GM10248 (cell line): ENCODE measurements at regions not wholly inside any gene's neighbourhood (a gene's known extent, or its start where the extent isn't known, plus 50 kb on each side); places are given as distances from the start of the nearest gene placed in this dataset.
A peak's percentile ranks its signal among the peaks of the same experiment; 100 is the strongest.

Experiments used
- CTCF ChIA-PET: fragments of 300-600 bp; sonication (Branson Sonifier 250); formaldehyde crosslinking; extraction: SDS; loops from one replicate; lab custom pipeline; 2021; ENCODE audit warnings: antibody characterized with exemption; lab: Yijun Ruan, JAX
- POLR2A ChIA-PET: fragments of 350-650 bp; sonication (Branson Sonifier 250); formaldehyde crosslinking; extraction: SDS; loops from one replicate; lab custom pipeline; 2020; ENCODE audit warnings: antibody characterized with exemption; lab: Yijun Ruan, JAX
- DNase-seq: peaks from one replicate; pipeline ENCODE4 v3.0.0; 2012; ENCODE audit errors: extremely low spot score
- CTCF ChIP-seq: IDR thresholded peaks from 2 replicates; pipeline ENCODE4 v1.5.1; 2012; ENCODE audit warnings: mild to moderate bottlenecking, low read depth; ENCODE audit errors: extremely low read depth, missing control alignments, control extremely low read depth

DNA sequence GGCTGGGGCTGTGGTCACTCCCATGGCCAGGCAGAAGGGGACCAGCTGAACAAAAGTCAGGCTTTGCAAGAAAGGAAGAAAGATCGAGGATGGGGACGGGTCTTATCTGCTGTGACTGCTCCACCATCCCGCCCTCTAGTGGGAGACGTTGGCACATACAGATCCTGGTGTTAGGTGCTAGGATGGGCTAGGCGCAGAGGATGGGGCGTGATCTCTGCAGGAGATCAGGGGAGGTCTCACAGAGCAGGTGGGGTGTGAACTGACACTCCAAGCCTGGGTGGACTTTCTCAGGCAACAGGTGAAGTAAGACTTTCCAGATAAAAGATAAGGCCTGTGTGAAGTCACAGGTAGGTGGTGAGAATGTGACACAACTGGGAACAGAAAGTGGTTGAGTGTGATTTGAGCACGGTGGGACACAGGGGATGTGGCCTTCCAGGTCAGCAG lies 141.9 kb upstream of the SMAD3 start:
- POLR2A ChIA-PET: no interaction called here
- CTCF ChIA-PET: interaction anchor here (1.2 kb wide), 1 partner anchor 94 kb away, joined by 3 read pairs; no protein-coding TSS in a partner anchor
- TF ChIP-seq CTCF: peak; percentile 21
- DNase-seq: no peak

DNA sequence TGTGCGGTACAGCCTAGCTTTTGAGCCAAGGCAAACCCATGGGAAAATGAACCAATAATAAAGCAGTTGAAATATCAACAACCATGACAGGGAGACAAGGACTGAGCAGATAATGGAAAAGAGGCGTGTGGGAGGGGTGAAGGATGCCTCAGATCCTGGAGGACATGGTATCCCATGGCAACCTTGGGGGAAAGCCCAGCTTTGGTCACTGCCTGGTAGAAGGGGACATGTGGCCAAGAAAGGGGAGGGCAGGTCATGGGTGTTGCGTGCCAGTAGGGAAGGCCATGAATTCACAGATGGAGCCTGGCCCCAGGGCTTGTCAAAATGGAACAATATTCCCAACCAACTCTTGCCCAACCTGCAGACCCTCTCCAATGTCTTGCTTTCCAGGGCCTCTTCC lies 140.5 kb upstream of the SMAD3 start:
- CTCF ChIA-PET: interaction anchor here (1.2 to 1.9 kb wide), 2 partner anchors 8 to 16 kb away, joined by 3 to 5 read pairs; no protein-coding TSS in a partner anchor
- POLR2A ChIA-PET: no interaction called here
- TF ChIP-seq CTCF: no peak
- no peak for DNase-seq

DNA sequence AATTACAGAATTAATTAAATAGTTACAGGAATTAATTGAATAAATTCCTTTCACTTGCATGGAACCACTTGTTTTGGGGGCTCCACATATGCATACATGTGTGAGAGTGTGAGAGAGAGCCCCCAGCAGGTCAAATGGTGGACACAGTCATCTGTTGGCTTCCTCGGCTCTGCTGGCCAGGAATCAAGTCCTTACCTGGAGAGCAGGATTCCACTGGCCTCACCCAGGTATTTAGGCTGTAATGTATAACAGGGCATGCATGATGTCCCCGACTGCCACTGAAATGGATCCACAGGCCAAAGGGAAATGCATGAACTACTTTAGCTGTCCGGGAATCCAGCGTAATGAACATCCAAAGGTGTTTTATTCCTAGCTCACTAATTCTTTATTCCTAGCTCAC lies 139.7 kb upstream of the SMAD3 start:
- CTCF ChIA-PET: interaction anchor here (1.2 to 1.9 kb wide), 2 partner anchors 9 to 17 kb away, joined by 3 to 5 read pairs; no protein-coding TSS in a partner anchor
- POLR2A ChIA-PET: no interaction called here
- no peak for TF ChIP-seq CTCF
- DNase-seq: no peak

DNA sequence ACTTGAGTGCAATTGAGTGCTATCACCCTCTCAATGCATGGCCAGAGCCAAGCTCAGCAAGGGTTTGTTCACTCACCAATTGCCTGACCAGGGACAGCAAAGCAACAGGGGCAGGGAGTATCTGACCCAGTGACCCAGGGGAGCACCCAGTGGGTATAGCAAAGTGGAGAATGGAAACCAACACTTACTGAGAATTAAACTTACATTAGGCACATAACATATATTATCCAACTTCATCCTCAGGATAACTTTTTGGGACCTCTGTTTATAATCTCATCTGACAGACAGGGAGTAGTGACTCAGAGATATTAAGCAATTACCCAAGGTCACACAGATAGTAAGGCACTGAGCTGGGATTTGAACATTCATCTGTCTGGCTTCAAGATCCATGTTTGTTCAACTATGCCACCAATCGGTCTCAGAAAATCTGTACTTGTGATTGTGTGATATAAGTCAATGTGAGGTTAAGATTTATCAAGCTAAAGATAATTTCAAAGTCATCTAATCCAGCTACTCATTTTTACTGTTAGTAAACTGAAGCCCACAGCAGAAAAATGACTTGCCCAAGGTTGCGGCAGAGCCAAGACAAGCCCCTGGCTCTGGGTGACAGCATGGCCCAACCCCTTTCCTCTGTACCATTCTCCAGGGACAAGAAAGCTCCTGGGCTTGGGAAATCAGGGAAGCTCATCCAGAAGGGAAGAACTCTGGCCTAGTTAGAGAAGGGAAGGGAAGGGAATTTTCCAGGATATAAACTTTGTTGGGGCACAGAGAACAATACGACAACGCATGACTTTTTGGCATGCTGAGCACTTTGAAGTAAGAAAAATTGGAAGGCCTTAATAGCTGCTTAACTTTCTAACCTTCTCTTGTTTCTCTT lies 138.0 kb upstream of the SMAD3 start:
- ChIA-PET POLR2A (no interaction called here), CTCF (no interaction called here)
- no peak for DNase-seq
- TF ChIP-seq CTCF: no peak

DNA sequence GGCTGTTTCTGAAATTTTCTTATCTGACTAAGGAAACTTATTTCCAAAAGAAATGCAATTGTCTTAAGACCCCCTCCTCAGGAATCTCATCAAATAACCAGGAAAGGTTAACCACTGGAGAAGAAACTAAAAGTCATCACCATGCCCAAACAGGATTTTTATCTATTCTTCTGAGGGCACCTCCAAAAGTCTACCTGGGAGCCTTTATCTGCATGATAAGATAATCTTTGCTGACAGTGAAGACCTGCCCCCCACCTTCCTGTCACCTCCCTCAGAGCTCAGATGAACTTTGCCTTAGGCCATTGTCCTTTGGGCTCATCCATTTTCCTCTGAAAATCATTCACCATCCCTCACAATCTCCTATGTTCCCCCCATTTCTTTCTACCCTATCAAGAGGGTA lies 137.3 kb upstream of the SMAD3 start:
- no peak for DNase-seq
- CTCF ChIA-PET: no interaction called here
- no peak for TF ChIP-seq CTCF
- POLR2A ChIA-PET: no interaction called here

DNA sequence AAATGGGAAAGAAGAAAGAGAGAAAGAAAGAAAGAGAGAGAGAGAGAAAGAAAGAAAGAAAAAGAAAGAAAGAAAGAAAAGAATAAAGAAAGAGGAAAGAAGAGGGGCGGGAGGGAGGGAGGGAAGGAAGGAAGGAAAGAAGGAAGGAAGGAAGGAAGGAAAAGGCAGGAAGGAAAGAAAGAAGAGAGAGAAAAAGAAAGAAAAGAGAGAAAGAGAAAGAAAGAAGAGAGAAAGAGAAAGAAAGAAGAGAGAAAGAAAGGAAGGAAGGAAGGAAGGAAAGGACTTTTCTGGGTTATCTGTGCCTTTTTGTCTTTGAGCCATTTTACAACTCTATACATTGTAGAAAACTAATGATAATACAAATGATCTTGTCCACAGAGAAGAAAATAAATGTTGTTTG lies 136.6 kb upstream of the SMAD3 start:
- CTCF ChIA-PET: no interaction called here
- no peak for DNase-seq
- no peak for TF ChIP-seq CTCF
- POLR2A ChIA-PET: no interaction called here
